Astrocyte (in vitro differentiated cells and primary cell): ENCODE measurements at regions not wholly inside any gene's neighbourhood (a gene's known extent, or its start where the extent isn't known, plus 50 kb on each side); places are given as distances from the start of the nearest gene placed in this dataset.

Source experiments
- CTCF ChIP-seq: IDR thresholded peaks from 2 replicates; pipeline ENCODE4 v1.5.1; 2011; ENCODE audit warnings: low read depth, mild to moderate bottlenecking, inconsistent platforms, low read length, moderate library complexity; ENCODE audit not compliant: insufficient read depth
- EZH2 ChIP-seq: IDR thresholded peaks from 2 replicates; pipeline ENCODE4 v1.6.1; 2012; ENCODE audit warnings: mild to moderate bottlenecking, low read length, inconsistent platforms; ENCODE audit not compliant: insufficient read depth

- TF ChIP-seq CTCF (no peak), EZH2 (no peak)
These were observed 273.6 kb downstream of the SHOX2 start for GRCh38 chr3:157832588-157832987.
